Myocyte (in vitro differentiated cells): ENCODE measurements at regions not wholly inside any gene's neighbourhood (a gene's known extent, or its start where the extent isn't known, plus 50 kb on each side); places are given as distances from the start of the nearest gene placed in this dataset.

Experiments used
- DNase-seq: peaks from one replicate; pipeline ENCODE4 v3.0.0-alpha.2; 2012; ENCODE audit warnings: low read depth

DNA sequence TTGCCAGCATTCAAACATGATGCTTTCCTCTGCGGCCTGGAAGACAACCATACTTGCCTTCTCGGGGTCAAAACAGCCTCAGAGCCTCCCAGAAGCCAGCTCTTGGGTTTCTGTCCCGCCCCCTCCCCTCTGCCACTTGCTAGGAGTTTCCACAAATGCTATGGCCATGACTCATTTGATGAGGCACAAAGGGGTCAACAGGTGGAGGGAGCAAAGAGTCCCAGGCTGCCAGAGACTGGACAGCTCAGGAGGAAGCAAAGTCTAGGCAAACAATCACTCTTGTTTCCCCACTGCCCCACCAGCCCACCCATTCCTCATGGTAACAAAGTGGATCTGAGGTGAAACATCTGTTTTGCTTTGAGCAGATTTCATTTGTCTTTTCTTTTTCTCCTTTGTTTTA, 551.1 kb downstream of the TNS1 start:
- DNase-seq, result peak; percentile 88

DNA sequence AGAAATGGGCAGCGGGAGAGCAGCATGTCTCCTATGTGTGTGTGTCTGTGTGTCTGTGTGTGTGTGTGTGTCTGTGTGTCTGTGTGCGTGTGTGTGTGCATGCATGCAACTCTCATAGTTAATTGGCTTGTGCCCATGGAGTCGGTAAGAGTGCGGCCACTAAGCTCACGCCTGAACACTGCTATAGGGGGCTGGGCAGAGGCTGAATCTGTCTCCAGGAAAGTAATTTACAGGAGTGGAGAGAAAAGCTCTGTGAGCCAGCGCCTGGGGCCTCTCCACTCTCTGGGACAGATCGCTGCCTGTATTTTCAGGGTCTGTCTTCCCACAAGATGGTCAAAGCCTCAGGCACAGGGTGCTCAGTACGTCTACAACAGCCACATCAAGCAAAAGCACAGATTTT, 553.4 kb downstream of the TNS1 start:
- DNase-seq, result no peak

- DNase-seq, result no peak
Observed at GRCh38 chr2:217448860-217449259, 553.9 kb downstream of the TNS1 start.

- peak; percentile 39 for DNase-seq
Observed at GRCh38 chr2:217445723-217446122, 557.1 kb downstream of the TNS1 start.

- DNase-seq, result no peak
Observed at GRCh38 chr2:217444932-217445331, 557.9 kb downstream of the TNS1 start.

- no peak for DNase-seq
Observed at GRCh38 chr2:217444509-217444908, 558.3 kb downstream of the TNS1 start.

GRCh38 chr2:217443601-217444000, 559.2 kb downstream of the TNS1 start:
- DNase-seq, result no peak

DNA sequence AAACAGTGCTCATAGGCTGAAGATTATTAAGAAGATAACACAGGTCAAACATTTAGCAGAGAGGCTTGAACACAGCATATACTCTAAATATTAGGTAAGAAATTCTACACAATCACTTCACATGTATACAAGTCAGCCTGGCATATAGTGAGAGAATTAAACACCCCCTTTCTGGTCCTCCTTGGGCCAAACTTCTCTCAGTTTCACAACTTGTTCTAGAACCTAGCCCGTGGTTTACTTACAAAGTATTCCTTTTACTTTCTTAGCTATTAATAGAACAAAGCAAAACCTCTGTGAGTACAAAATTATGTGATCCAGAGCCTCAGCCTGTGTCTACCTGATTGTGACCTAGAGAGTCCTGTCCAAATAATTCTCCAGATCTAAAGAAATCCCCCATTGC, 562.8 kb downstream of the TNS1 start:
- no peak for DNase-seq

GRCh38 chr2:217438821-217439220, 564.0 kb downstream of the TNS1 start:
- no peak for DNase-seq

GRCh38 chr2:217438136-217438535, 564.7 kb downstream of the TNS1 start:
- no peak for DNase-seq

DNA sequence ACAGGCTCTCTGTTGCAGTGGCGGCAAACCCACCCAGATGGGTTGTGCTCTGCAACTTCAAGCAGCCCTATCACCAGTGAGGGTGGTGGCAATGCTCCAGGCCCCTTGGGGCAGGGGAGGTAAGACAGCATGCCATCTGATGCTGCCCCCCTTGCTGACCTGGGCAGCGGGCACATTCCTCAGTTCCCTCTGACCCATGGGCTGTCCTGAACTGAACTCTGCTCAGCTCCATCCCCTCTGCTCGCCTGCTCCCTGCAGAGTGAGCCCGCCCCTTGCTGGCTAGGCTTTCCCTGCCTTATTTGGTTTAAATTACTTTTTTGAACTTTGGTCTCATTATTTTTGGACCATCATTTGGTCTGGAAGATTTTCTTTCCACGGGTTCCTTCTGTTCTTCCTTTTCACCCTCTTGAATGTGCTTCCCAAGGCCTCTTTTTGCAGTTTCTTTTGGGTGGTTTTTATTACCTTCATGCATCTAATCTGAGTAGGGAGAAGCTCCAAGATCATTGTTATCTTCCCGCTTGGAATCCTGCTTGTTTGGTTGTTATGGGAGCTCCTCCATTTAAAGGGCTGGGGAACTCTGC, 565.4 kb downstream of the TNS1 start:
- no peak for DNase-seq

DNA sequence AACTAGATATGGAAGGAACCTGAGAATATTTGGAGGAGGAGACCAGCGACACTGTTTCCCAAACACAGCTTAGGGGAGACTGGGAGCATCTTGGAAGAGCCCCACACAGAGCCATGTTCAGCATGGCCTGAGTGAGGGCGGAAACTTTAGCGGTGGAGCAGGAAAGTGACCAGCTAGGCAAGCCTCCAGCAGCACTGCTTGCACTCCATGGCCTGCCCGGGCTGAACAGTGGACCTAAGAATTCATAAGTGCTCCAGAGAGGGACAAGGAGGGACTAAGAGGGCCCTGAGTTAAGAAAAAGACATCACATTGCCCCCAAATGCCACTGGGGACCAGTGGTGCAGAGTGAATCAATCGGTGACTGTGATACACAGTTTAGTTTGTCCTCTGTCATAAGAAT, 566.4 kb downstream of the TNS1 start:
- DNase-seq, result no peak

GRCh38 chr2:217434180-217434975, 568.4 kb downstream of the TNS1 start:
- DNase-seq, result peak; percentile 99

DNA sequence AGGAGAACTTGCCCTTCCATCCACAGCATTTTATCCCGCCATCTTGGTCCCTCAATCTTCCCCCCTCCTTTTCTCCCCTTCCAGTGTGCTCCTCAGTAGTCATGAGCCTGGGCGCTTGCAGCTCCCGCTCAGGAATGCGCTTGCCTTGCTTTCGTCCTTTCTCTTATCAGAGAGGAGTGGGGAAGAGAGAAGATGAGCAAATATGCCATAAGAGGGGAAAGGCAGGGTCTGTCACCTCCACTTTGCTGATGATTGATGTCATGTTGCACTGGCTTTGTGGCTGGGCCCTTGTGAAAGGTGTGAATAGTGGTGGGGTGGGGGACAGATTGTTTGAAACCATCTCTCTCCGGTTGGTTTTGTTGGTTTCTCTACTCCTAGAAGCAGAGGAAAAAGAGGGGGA, 569.3 kb downstream of the TNS1 start:
- no peak for DNase-seq

DNA sequence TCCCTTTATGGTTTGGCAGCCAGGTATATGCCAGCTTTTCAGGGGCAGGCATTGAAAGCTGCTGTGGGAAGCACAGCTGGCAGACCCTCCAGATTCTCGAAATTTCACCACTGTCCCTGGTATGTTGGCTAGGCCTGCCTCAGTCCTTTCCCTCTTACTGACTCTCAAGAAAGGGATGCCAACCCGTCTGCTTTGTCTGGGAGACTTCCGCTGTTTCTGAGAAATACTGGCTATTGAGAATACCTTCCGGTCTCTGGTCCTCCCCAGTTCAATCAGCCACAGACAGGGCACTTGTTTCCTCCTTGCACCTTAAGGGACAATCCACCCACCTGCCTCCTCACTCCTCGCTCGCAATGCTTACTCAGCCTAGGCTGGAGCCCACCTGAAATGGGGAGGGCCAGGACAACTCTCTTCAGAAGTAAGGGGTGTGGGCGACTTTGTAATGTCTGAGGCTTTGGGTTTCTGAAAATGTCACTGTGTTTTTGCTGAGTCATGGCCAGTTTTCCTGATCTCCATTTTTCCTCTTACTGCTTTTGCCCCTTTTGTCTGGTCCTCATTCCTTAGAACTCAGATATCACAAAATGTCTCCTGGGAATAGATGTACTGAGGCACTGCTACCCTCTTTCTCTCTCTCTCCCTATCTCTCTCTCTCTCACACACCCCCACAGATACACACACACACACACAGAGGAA, 571.1 kb downstream of the TNS1 start:
- DNase-seq, result peak; percentile 29

GRCh38 chr2:217430916-217431576, 571.2 kb upstream of the TNP1 start:
- no peak for DNase-seq

DNA sequence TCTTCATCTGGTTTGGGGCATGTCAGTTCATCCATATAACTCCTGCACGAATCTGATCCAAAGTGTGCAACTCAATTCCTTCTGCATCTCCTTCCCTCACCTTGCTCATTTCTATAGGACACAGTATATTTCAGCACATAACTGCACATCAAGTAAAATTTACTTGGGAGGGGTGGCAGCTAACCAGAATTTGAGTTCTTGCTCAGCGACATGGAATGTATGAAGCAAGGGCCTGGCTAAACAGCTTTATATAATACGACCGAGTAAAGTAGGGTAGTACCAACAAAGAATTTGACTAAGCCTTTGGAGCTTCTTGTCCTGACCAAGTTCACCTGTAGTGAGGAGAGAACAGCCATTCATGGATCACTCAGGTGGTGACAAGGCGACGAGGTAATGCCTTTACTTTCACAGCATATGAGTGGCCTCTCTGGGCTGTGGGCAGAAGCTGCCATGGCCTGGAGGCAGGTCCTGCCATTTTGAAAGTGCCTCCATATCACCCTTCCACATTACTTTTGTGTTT, 570.2 kb upstream of the TNP1 start:
- DNase-seq, result no peak

DNA sequence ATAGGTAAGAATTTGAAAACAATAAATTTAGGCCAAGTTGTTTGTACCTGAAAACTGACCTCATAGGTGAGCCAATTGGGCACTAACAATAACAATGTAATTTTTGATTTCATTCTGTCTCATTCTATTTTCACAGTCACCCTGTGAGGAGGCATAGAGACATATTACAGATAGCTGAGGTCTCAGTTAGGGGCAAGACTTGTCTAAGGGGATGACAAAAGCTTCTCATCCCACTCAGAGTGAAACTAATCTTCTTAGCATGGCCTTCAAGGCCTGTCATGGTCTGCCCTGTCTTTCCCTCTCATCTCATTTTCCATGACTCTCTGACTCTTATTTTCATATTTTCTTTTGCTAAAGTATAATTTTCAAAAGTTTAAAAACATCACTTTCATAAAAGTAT, 562.0 kb upstream of the TNP1 start:
- no peak for DNase-seq

- no peak for DNase-seq
Observed at GRCh38 chr2:217420854-217421253, 561.0 kb upstream of the TNP1 start.

DNA sequence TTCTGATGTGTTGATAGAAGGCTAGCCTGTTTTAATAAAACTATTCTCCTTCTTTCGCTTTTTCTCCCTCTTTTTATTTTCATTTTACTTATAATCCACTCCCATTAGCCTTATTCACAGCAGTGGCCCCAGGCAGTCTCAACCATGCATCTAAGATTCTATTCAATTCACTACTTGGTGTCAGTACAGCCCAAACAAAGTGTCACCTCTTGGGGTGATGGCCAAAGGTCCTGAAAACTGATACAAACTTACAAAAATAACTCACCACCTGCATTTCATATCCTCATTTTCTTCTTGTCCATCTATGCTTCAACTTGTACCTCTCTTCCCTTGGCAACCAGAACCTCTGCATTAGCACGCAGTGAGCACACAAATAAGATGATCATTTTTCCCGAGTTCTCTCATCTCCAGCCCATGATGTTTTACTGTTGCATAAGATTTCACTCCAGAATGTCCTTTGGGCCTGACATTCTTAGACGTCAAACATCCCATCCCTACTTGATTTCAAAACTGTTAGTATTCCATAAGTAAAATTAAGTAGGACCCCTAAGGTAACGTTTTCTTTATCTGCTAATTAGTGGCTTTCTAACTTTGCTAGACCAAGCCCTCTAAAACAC, 559.3 kb upstream of the TNP1 start:
- DNase-seq, result no peak

DNA sequence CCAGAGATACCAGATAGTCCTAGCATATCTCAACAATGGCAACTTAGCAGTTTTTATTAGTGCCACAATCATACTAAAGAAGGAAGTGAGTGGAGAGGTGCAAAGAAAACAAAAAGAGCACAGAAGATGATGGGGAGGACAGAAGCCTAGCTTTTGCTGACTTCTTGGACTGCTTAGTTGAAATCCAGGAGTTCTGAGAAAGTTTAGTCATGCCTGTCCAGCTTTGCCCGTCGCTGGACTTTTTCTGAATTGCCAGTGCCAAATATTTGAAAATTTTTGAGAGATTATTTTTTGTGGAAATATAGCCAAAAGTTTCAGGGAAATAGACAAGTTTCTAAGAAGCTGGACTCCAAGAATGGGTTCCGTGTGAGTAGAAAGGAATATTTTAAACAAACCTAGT, 558.7 kb upstream of the TNP1 start:
- DNase-seq, result no peak
